IPS DF 6.9 (cell line): ENCODE measurements at regions not wholly inside any gene's neighbourhood (a gene's known extent, or its start where the extent isn't known, plus 50 kb on each side); places are given as distances from the start of the nearest gene placed in this dataset.

Source experiments
- DNase-seq: peaks from one replicate; pipeline ENCODE4 v3.0.0-alpha.2; 2013; ENCODE audit warnings: low read depth, low spot score
- H3K27ac ChIP-seq: one replicate; pipeline ENCODE4 v1.5.1; 2013; ENCODE audit warnings: low read length, control low read depth
- H3K27me3 ChIP-seq: 2 replicates; pipeline ENCODE4 v1.6.1; 2013; ENCODE audit warnings: mild to moderate bottlenecking, low read length; ENCODE audit not compliant: control insufficient read depth, insufficient read depth
- H3K36me3 ChIP-seq: 2 replicates; pipeline ENCODE4 v1.6.1; 2013; ENCODE audit warnings: low read length; ENCODE audit not compliant: control insufficient read depth, insufficient read depth
- H3K4me1 ChIP-seq: 2 replicates; pipeline ENCODE4 v1.6.1; 2013; ENCODE audit warnings: low read length; ENCODE audit not compliant: control insufficient read depth, insufficient read depth
- H3K4me3 ChIP-seq: 2 replicates; pipeline ENCODE4 v1.5.1; 2013; ENCODE audit warnings: mild to moderate bottlenecking, low read length
- H3K9me3 ChIP-seq: 2 replicates; pipeline ENCODE4 v1.6.1; 2013; ENCODE audit warnings: low read length, inconsistent platforms; ENCODE audit not compliant: control insufficient read depth, insufficient read depth
- WGBS: extraction: QIAGEN DNeasy Blood & Tissue Kit; methylation state at CpG from one replicate; pipeline ENCODE4 v1.1.7; 2013; ENCODE audit warnings: mixed read lengths, missing lambda C conversion rate; ENCODE audit not compliant: insufficient read length, insufficient coverage; 5-methylcytosine and 5-hydroxymethylcytosine counted together

- no peak overlapping the region for H3K27ac ChIP-seq
Measured at GRCh38 chr10:88116971-88117626, 253.7 kb downstream of the PTEN start.

GRCh38 chr10:88117869-88118632 lies 254.6 kb downstream of the PTEN start:
- no peaks in the 10 kb centered on the region for H3K27me3 ChIP-seq
- no peaks in the 10 kb centered on the region for H3K36me3 ChIP-seq
- DNase-seq = no peak
- H3K27ac ChIP-seq = no peak overlapping the region
- no peak overlapping the region for H3K4me3 ChIP-seq
- peaks cover 2% of the 10 kb centered on the region; the same call in 1 of the 2 replicates for H3K4me1 ChIP-seq
- no peaks in the 10 kb centered on the region for H3K9me3 ChIP-seq
- WGBS = no CpG with 5 or more reads among the region's 4 CpGs

More at GRCh38 chr10:88116971-88117626, 253.7 kb downstream of the PTEN start:
- Histone ChIP-seq H3K4me3 (no peak overlapping the region), H3K27me3 (no peaks in the 10 kb centered on the region), H3K4me1 (peaks cover 2% of the 10 kb centered on the region; the same call in 1 of the 2 replicates), H3K36me3 (no peaks in the 10 kb centered on the region), H3K9me3 (no peaks in the 10 kb centered on the region)
- WGBS = no CpG with 5 or more reads among the region's 7 CpGs
- DNase-seq = no peak

GRCh38 chr10:88118729-88119128 lies 255.3 kb downstream of the PTEN start:
- no peak for DNase-seq
- Histone ChIP-seq H3K27ac (no peak overlapping the region), H3K4me1 (peaks cover 2% of the 10 kb centered on the region; the same call in 1 of the 2 replicates), H3K4me3 (no peak overlapping the region), H3K9me3 (no peaks in the 10 kb centered on the region), H3K27me3 (no peaks in the 10 kb centered on the region), H3K36me3 (no peaks in the 10 kb centered on the region)
- WGBS = no CpG with 5 or more reads among the region's 4 CpGs

DNA sequence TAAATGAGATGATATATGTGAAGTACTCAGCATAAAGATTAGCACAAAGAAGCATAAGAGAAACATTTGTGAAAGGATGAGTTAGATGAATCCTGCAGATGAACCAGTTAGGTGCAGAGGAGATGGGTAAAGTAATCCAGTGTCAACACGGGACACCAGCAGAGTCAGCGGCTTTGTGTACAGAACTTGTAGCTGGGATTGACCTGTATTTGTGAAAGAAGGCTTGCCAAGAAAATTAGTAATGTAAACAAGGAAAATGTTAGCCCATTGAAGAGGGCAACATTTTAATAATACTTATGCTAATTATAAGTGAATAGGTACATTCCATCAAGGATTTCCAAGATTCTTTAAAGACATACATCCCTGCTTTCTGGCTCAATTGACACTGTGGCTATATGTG lies 255.7 kb downstream of the PTEN start:
- Histone ChIP-seq H3K4me3 (no peak overlapping the region), H3K9me3 (no peaks in the 10 kb centered on the region), H3K36me3 (no peaks in the 10 kb centered on the region), H3K4me1 (peaks cover 2% of the 10 kb centered on the region; the same call in 1 of the 2 replicates), H3K27ac (no peak overlapping the region), H3K27me3 (no peaks in the 10 kb centered on the region)
- WGBS = no CpG with 5 or more reads among the region's 2 CpGs
- DNase-seq = no peak

GRCh38 chr10:88120075-88120474 lies 256.6 kb downstream of the PTEN start:
- Histone ChIP-seq H3K36me3 (no peaks in the 10 kb centered on the region), H3K4me3 (no peak overlapping the region), H3K27me3 (no peaks in the 10 kb centered on the region), H3K27ac (no peak overlapping the region), H3K4me1 (peaks cover 2% of the 10 kb centered on the region; the same call in 1 of the 2 replicates), H3K9me3 (no peaks in the 10 kb centered on the region)
- WGBS = no CpG with 5 or more reads among the region's 8 CpGs
- DNase-seq = no peak

DNA sequence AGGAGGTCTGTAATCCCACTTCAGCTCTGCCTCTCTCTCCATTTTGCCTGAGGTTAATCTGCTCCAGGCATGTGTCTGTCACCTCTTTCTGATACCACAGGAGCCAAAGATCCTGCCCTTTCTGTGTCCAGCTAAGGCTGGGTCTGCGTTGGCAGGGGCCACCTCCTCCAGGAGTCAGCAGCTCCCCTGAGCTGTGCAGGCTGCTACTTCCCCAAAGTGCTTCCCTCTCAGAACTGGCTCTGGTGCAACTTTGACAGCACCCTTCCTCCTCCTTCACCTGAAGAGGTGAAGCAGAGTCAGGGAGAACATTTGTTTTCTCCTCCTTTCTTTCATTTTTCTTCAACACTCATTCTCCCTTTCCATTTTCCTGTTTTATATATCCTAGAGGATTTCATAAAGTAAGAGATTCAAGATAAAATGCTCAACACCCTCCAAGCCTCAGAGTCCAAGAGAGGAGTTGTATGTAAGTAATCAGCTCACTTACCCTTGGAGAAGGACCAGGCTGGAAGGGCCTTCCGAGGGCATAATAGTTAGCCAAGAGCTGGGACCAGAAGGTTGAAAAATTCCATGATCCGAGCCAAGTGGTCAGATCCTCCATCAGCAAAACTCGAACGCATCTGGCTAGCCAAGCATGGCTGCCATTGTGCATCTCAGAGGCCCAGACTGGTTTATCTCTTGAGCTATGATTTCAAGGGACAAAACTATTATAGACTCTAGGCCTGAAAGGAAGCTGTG lies 257.3 kb downstream of the PTEN start:
- Histone ChIP-seq H3K27me3 (no peaks in the 10 kb centered on the region), H3K27ac (no peak overlapping the region), H3K36me3 (no peaks in the 10 kb centered on the region), H3K4me1 (peaks cover 2% of the 10 kb centered on the region; the same call in 1 of the 2 replicates), H3K4me3 (no peak overlapping the region), H3K9me3 (no peaks in the 10 kb centered on the region)
- no peak for DNase-seq
- no CpG with 5 or more reads among the region's 5 CpGs for WGBS

- Histone ChIP-seq H3K36me3 (no peaks in the 10 kb centered on the region), H3K9me3 (no peaks in the 10 kb centered on the region), H3K27me3 (no peaks in the 10 kb centered on the region), H3K4me3 (no peak overlapping the region), H3K27ac (no peak overlapping the region), H3K4me1 (peaks cover 2% of the 10 kb centered on the region; the same call in 1 of the 2 replicates)
- DNase-seq = no peak
- no CpG with 5 or more reads among the region's 6 CpGs for WGBS
Measured at GRCh38 chr10:88121361-88121760, 257.9 kb downstream of the PTEN start.

GRCh38 chr10:88122145-88122544 lies 258.7 kb downstream of the PTEN start:
- Histone ChIP-seq H3K4me1 (peaks cover 2% of the 10 kb centered on the region; the same call in 1 of the 2 replicates), H3K36me3 (no peaks in the 10 kb centered on the region), H3K27me3 (no peaks in the 10 kb centered on the region), H3K9me3 (no peaks in the 10 kb centered on the region), H3K4me3 (no peak overlapping the region), H3K27ac (no peak overlapping the region)
- WGBS = no CpG with 5 or more reads among the region's 7 CpGs
- DNase-seq = no peak

DNA sequence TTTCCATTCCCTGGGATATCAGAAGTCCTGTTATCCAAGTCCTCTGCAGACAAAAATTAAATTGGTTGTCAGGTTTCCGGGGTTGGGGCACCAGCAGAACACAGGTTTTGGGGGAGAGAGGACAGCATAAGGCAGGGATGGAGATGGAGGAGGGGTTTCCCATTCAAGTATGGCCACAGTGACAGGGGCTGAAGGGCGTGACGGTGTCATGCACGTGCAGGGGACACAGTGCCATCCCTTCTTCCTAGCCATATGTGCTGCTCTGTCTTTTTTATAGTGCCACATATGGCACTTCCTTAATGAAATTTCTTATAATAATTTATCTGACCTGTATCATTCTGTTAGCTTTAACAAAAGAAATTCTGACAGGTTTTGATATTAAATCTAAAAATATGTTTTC lies 259.2 kb downstream of the PTEN start:
- Histone ChIP-seq H3K9me3 (no peaks in the 10 kb centered on the region), H3K27ac (no peak overlapping the region), H3K4me1 (peaks cover 2% of the 10 kb centered on the region; the same call in 1 of the 2 replicates), H3K4me3 (no peak overlapping the region), H3K36me3 (no peaks in the 10 kb centered on the region), H3K27me3 (no peaks in the 10 kb centered on the region)
- no CpG with 5 or more reads among the region's 4 CpGs for WGBS
- no peak for DNase-seq

GRCh38 chr10:88125766-88126165 lies 262.3 kb downstream of the PTEN start:
- H3K36me3 ChIP-seq = no peaks in the 10 kb centered on the region
- H3K4me3 ChIP-seq = no peak overlapping the region
- DNase-seq = no peak
- no peak overlapping the region for H3K27ac ChIP-seq
- H3K27me3 ChIP-seq = no peaks in the 10 kb centered on the region
- no peaks in the 10 kb centered on the region for H3K9me3 ChIP-seq
- WGBS = no CpG with 5 or more reads among the region's 1 CpG
- H3K4me1 ChIP-seq = no peaks in the 10 kb centered on the region
